Limb (tissue), 2 donors: ENCODE measurements at regions not wholly inside any gene's neighbourhood (a gene's known extent, or its start where the extent isn't known, plus 50 kb on each side); places are given as distances from the start of the nearest gene placed in this dataset.
"Not testable (repeated sequence)": the region's sequence is repeated elsewhere in the genome, so short reads cannot be mapped to it uniquely, and the experiment has no call there.

ENCODE experiments used
- DNase-seq, 2 donors: peaks; one replicate each; pipeline ENCODE4 v3.0.0-alpha.2; 2016; ENCODE audit errors: extremely low spot score in 2 of 2

GRCh38 chrX:138018145-138018799, 452.3 kb downstream of the ZIC3 start:
- DNase-seq: no peak

DNA sequence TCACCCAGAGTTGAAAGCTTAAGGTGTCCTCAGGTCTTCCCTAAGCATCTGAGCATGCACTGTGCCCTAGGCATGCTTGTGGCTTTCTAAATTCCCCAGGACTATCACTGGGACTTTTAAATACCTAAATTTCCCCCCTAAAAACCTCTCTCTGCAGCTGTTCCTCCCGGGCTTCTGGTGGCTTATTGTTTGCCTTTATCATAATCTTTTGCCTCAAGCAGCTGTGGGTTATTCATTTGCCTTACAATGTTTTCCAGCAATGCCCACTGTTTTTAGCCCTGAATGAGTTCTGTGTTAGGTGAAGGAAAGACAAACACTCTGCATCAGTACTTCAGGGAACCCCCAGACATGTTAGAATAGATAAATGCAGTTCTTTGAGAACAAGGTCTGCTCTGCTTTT, 455.0 kb downstream of the ZIC3 start:
- DNase-seq: no peak

GRCh38 chrX:138026211-138026610, 460.3 kb downstream of the ZIC3 start:
- peak in 1 of 2 donors; percentile 32 for DNase-seq

- no peak for DNase-seq
These were observed 465.8 kb downstream of the ZIC3 start for GRCh38 chrX:138031715-138032114.

- no peak for DNase-seq
These were observed 468.2 kb downstream of the ZIC3 start for GRCh38 chrX:138034136-138034535.

GRCh38 chrX:138037548-138037947, 471.6 kb downstream of the ZIC3 start:
- no peak for DNase-seq

GRCh38 chrX:138057883-138058282, 492.0 kb downstream of the ZIC3 start:
- no peak for DNase-seq

- no peak for DNase-seq
These were observed 493.0 kb downstream of the ZIC3 start for GRCh38 chrX:138058931-138059330.

DNA sequence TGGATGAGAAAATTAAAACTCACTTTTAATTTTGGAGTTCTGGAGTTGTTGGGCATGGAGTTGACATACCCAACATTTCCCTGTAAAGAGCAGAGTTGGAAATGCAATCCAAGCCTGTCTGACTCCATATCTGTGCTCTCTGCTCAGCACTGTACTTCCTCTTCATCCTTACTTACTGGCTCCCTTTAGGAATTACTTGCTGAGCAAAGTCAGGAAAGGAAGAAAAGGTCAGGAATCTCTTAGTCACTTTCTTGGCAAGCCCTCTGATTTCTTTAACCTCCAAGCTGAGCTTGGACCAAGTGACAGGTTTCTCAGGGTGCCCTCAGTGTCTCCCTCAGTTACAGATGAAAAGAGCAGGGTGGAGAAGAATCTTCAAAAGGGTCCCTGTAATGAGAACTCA, 501.5 kb downstream of the ZIC3 start:
- no peak for DNase-seq

GRCh38 chrX:138073626-138074025, 507.7 kb downstream of the ZIC3 start:
- DNase-seq: no peak

DNA sequence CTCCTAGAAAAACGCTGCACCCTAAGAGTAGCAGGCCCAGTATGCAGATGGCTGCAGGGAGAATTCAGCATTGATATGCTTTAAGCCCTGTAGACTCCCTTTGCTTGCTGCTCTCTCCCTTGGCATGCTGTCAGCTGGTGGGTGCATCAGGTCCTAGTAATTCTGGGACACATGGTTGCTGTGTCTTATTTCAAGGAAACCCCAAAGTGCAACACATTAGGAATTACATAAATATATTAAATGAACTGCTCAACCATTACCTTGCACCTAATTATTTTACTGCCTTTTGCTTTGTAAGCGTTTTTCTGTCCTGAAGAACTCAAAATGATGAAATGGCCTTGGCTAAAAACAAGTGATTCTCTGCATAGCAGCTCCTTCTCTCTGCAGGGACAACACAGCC, 516.3 kb downstream of the ZIC3 start:
- DNase-seq: no peak

DNA sequence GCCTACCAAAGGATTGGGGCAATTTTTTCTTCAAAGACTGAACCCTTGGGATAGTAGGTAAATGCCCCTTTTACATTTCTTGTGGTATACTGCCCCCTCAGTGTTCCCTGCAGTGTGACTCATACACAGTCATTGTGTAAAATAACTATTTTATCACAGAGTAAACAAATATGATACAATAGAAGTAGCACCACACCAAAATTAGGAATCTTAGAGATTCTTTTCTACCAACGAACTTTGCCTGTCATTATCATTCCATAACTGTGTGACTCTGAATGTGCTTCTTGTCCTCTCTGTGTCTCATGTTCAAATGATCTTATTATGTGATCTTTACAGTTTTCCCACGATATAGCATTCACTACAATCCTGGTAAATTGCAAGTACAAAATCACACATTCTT, 517.0 kb downstream of the ZIC3 start:
- DNase-seq: no peak

DNA sequence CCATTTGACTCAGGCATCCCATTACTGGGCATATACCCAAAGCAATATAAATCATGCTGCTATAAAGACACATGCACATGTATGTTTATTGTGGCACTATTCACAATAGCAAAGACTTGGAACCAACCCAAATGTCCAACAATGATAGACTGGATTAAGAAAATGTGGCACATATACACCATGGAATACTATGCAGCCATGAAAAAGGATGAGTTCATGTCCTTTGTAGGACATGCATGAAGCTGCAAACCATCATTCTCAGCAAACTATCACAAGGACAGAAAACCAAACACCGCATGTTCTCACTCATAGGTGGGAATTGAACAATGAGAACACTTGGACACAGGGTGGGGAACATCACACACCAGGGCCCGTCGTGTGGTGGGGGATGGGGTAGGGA, 545.0 kb downstream of the ZIC3 start:
- not testable (repeated sequence) for DNase-seq

GRCh38 chrX:138127314-138127713, 561.4 kb downstream of the ZIC3 start:
- no peak for DNase-seq

DNA sequence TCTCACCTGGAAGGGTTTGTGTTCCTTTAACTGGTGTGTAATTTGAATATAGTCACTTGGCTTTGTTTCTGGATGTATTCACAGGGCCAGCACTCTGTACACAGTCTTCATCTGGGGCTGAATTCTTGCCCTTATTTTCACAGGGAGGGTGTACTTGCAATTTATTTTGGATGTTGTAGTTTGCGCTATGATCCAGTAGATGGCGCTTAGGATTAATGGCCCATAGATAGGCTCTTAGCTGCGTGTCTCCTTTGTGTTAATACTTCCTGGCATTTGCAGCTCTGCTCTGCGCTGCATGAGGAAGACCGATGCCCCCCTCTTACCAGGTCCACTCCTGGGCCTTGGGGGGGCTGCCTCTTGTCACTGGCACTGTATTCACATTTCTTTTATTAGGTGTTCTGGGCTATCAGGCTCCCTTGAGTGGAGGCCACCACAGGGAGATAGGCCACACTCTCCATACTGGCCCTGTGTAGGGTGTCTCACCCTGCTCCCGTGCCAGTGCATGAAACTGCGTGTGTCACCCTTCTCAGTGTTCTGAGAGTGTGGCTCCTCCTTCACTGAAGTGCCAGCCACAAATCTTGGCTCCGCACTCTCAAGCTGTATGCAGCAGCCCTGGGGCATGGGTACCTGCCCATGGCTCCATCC, 562.2 kb downstream of the ZIC3 start:
- DNase-seq: peak; percentile 28 to 29

DNA sequence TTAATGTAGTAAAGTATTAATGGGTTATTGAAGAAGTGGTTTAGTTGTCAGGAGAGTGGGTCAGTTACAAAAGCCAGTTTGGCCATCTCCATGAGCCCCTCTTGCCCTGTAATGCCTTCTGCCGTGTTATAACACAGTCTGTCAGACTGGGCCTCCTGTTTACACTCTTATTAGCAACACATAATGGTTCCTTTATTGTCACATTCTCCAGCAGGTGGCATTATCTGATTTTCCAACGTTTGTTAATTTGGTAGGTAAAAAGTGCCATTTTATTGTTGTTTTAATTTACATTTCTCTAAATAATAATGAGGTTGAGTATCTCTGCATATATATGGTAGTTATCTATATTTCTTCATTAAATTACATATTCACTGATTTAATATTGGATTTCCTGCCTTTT, 560.8 kb downstream of the FGF13 start:
- DNase-seq: no peak

DNA sequence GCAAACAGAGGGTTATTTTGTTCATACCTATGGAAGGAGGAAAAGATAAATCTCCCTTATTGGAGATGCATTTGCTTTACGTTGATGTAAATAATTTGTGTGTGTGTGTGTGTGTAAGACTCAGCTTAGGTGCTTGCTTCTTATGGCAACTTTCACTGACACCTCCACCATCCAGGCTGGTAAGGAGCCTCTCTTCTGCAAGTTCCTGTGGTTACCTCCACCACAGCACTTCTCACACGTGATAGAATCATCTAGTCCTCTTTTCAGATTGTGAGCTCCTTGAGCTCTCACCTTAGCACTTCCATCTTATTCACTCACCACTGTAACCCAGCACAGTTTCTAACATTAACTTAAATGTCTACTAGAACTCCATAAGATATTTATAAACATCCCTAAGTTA, 553.7 kb downstream of the FGF13 start:
- DNase-seq: no peak

DNA sequence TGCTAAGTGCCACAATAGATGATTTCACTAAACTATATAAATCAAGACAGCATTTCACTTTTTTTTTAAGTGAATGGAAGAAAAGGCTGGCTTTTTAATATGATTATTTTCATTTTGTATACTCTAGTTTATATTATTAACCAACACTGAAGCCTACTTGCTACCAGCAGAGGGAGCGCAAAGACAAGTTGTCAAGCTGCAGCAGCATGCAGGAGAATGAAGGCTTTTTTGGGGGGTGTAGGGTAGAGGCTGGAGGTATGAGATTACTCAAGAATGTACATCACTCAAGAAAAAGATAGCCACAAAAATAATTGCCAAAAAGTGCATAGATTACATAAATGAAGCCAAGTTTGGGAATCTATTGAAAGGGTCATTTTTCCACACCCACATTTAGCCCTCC, 519.5 kb downstream of the FGF13 start:
- peak in 1 of 2 donors; percentile 22 for DNase-seq

- DNase-seq: no peak
These were observed 481.8 kb downstream of the FGF13 start for GRCh38 chrX:138229718-138230117.

DNA sequence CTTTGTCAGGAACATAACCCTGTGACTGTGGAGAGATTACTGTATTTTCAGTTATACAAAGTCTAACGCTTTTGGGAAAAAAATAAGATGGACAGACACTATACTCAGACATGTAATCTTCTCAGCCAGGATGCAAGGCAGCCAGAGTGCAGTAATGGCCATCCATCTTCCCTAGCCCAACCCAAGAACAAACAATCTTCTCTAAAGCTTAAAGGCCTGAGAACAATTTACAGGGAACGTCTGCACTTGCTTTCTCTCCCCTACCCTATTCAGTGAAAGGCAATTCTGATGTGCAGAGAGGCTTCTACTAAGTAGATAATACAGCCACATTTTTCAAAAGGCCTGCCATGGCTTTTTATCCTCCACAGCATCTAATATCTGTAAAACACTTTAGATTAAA, 471.3 kb downstream of the FGF13 start:
- no peak for DNase-seq

DNA sequence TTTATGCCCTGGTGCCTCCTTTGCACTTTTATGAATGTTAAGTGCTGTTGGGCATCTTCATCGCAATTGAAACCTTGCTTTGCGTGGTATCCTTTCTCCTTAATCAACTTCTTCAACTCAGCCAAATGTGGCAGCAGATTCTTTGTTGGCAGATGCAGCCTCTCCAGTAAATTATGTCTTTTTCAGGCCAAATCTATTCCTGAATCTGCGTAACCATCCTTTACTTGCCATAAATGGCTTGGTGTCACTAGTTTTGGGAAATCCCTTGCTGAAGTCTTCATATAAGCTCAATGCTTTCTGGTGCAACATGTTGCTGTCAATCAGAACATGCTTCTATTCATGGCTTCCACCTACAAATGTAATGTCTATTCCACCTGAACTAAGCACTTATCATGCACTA, 457.5 kb downstream of the FGF13 start:
- DNase-seq: no peak

DNA sequence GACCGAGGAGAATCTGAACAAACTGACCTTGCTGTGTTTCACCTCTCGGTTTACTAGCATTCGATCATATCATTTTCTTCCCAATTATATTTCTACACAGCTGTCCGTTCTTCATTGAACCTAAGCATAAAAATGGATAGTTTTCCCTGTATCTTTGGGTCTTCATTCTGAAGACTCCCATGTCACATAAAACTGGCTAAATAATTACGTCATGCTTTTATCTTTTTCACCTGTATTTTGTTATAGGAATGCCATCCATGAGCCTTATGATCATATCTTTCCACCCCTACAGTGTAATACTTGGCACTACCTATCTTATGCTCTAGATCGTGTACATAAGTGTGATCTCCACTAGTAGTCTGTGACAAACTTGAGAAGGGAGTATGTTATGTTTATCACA, 456.1 kb downstream of the FGF13 start:
- DNase-seq: no peak

- DNase-seq: not testable (repeated sequence)
These were observed 447.4 kb downstream of the FGF13 start for GRCh38 chrX:138264095-138264494.
